ENCODE measurements at regions not wholly inside any gene's neighbourhood (a gene's known extent, or its start where the extent isn't known, plus 50 kb on each side); places are given as distances from the start of the nearest gene placed in this dataset.

- TF ChIP-seq CTCF (IDR thresholded peaks at IDR 0.05) (no peak), POLR2A (IDR thresholded peaks at IDR 0.05) (no peak)
Measured at GRCh38 chr14:55773984-55774545, 194.1 kb downstream of the KTN1 start.

Measured in uterus (tissue), 2 donors.